Astrocyte of the cerebellum (primary cell): ENCODE measurements at regions not wholly inside any gene's neighbourhood (a gene's known extent, or its start where the extent isn't known, plus 50 kb on each side); places are given as distances from the start of the nearest gene placed in this dataset.

ENCODE experiments used
- DNase-seq: peaks from one replicate; pipeline ENCODE4 v3.0.0-alpha.2; 2011; ENCODE audit warnings: low read depth
- H3K4me3 ChIP-seq: 2 replicates; pipeline ENCODE4 v1.5.1; 2011; ENCODE audit warnings: mild to moderate bottlenecking, low read depth, low read length, moderate library complexity
- CTCF ChIP-seq: IDR thresholded peaks from 2 replicates; pipeline ENCODE4 v1.5.1; 2012; ENCODE audit warnings: low read length, low read depth, moderate library complexity, mild to moderate bottlenecking; ENCODE audit errors: missing control alignments
- in situ Hi-C: cut with HindIII; loops from 2 replicates; pipeline ENCODE4 v1.10.0; 2017; ENCODE audit warnings: low sequenced_read_pairs

DNA sequence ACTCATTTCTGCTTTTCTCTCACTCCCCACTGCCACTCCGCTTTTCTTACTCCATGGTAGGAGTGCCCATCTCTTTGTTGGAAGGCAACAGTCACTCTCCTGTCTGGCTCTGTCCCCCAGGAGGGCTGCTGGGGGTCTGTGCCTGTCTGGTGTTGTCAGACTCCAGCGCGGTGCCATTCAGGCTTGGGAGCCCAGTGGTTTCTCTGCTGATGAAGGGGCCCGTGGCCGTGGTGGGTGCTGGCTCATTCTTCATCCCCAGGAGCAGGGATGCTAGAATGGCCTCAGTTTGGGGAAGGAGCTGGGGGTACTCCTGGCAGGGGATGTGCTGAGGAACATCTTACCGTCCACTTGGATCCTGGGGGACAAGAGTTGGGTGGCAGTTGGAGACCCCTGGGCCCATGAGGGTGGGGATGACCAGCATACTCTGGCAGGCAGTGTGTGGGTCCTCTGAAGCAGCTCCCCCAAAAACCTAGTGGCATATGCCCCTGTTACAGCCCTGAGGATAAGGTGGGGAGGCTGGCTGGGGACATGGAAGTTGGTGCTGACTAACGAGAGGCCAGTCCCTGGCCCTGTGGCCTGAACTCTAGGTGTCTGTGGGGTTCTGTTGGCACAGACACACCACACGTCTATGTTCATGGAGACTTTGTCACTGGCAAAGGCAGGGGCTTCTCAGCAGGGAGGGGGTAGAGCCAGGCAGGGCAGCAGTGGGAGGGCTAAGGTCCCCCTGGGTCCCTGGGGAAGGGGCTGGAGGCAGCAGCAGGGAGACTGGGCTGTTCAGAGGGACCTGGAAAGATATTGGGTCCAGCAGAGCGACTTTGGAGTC, 102.8 kb upstream of the RET start:
- TF ChIP-seq CTCF, result no peak
- in situ Hi-C loops, result no loop called here
- no peak for DNase-seq
- no peak overlapping the region for H3K4me3 ChIP-seq

DNA sequence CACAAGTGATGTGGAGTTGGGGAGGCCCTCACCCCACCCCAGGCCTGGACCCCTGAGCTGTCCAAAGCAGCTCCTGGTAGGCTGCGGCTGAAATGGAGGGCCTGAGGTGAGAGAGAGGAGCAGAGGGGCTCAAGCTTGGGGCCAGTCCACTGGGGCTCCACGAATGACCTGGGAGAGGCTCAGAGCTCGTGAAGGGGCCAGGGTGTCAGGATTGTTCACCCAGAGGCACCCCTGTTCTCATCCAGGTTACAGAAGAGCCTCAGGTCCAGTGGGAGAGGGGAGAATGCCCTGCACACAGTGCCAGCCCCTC, 102.2 kb upstream of the RET start:
- H3K4me3 ChIP-seq, result no peak overlapping the region
- in situ Hi-C loops, result no loop called here
- no peak for TF ChIP-seq CTCF
- no peak for DNase-seq

GRCh38 chr10:42975005-42975493, 101.8 kb upstream of the RET start:
- no peak overlapping the region for H3K4me3 ChIP-seq
- no peak for DNase-seq
- in situ Hi-C loops, result no loop called here
- TF ChIP-seq CTCF, result no peak

- TF ChIP-seq CTCF, result no peak
- in situ Hi-C loops, result no loop called here
- DNase-seq, result no peak
- no peak overlapping the region for H3K4me3 ChIP-seq
Observed at GRCh38 chr10:42975558-42976340, 101.1 kb upstream of the RET start.

GRCh38 chr10:42976351-42977031, 100.4 kb upstream of the RET start:
- no peak for TF ChIP-seq CTCF
- no peak for DNase-seq
- in situ Hi-C loops, result no loop called here
- no peak overlapping the region for H3K4me3 ChIP-seq

DNA sequence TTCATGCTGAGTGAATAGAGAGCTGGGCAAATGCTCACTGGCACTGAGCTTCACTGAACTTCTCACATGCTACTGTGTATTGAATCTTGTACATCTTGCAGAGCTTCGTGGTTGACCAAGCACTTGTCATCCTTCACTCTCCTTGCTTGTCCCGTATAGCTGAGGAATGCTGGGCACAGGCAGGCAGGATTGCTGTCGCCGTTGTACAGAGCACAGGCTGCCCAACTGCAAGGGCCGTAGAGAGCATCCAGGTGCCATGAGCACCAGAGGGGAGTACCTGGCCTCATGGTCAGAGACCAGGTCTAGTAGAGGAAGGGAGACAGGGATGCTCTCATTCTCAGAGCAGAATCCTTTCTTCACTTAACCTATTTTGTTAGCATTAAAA, 99.8 kb upstream of the RET start:
- TF ChIP-seq CTCF, result no peak
- no peak overlapping the region for H3K4me3 ChIP-seq
- in situ Hi-C loops, result no loop called here
- DNase-seq, result no peak
